ENCODE measurements at regions not wholly inside any gene's neighbourhood (a gene's known extent, or its start where the extent isn't known, plus 50 kb on each side); places are given as distances from the start of the nearest gene placed in this dataset.

- H3K36me3 ChIP-seq: no peaks in the 10 kb centered on the region
- WGBS, 5 donors: 55 to 73% (median 64%) methylated on average over 3 of the region's 3 CpGs
- H3K4me1 ChIP-seq: peaks cover 0 to 11% (median 3%) of the 10 kb centered on the region in 4 donors
- H3K4me3 ChIP-seq: no peak overlapping the region
- no peak for DNase-seq
- H3K27me3 ChIP-seq: no peaks in the 10 kb centered on the region
- H3K27ac ChIP-seq: no peak overlapping the region
- intact Hi-C loops (cut with DNase I; ENCODE audit: low total_unique reads): no loop called here
- no peaks in the 10 kb centered on the region for H3K9me3 ChIP-seq
- TF ChIP-seq POLR2A (IDR thresholded peaks at IDR 0.05) (no peak), CTCF (IDR thresholded peaks at IDR 0.05) (no peak)
These were observed 89.8 kb upstream of the ITGA4 start for GRCh38 chr2:181367411-181367810.

- Histone ChIP-seq H3K4me1 (peaks cover 0 to 16% (median 7%) of the 10 kb centered on the region in 4 donors), H3K9me3 (no peaks in the 10 kb centered on the region), H3K4me3 (no peak overlapping the region), H3K36me3 (no peaks in the 10 kb centered on the region), H3K27ac (no peak overlapping the region), H3K27me3 (no peaks in the 10 kb centered on the region)
- 68 to 80% (median 79%) methylated on average over 2 of the region's 2 CpGs for WGBS, 5 donors
- DNase-seq: no peak
- intact Hi-C loops (cut with DNase I; ENCODE audit: low total_unique reads): no loop called here
- TF ChIP-seq CTCF (IDR thresholded peaks at IDR 0.05) (no peak), POLR2AphosphoS5 (IDR thresholded peaks at IDR 0.05) (no peak), POLR2A (IDR thresholded peaks at IDR 0.05) (no peak)
These were observed 89.2 kb upstream of the ITGA4 start for GRCh38 chr2:181367906-181368435.

GRCh38 chr2:181370126-181370525 lies 87.1 kb upstream of the ITGA4 start:
- H3K27me3 ChIP-seq: no peaks in the 10 kb centered on the region
- H3K27ac ChIP-seq: no peak overlapping the region
- H3K4me3 ChIP-seq: no peak overlapping the region
- H3K36me3 ChIP-seq: no peaks in the 10 kb centered on the region
- WGBS, 5 donors: 61 to 94% (median 80%) methylated on average over 3 of the region's 3 CpGs
- no peaks in the 10 kb centered on the region for H3K9me3 ChIP-seq
- intact Hi-C loops (cut with DNase I; ENCODE audit: low total_unique reads): no loop called here
- TF ChIP-seq CTCF (IDR thresholded peaks at IDR 0.05) (no peak), EP300 (IDR thresholded peaks at IDR 0.05) (no peak), POLR2A (IDR thresholded peaks at IDR 0.05) (no peak), POLR2AphosphoS5 (IDR thresholded peaks at IDR 0.05) (no peak)
- peaks cover 0 to 16% (median 11%) of the 10 kb centered on the region in 4 donors for H3K4me1 ChIP-seq
- no peak for DNase-seq

GRCh38 chr2:181371195-181371594 lies 86.0 kb upstream of the ITGA4 start:
- WGBS, 5 donors: 77 to 91% (median 81%) methylated on average over 2 of the region's 2 CpGs
- Histone ChIP-seq H3K27me3 (no peaks in the 10 kb centered on the region), H3K27ac (no peak overlapping the region), H3K4me3 (no peak overlapping the region), H3K9me3 (no peaks in the 10 kb centered on the region), H3K4me1 (peaks cover 0 to 16% (median 11%) of the 10 kb centered on the region in 4 donors), H3K36me3 (no peaks in the 10 kb centered on the region)
- TF ChIP-seq CTCF (IDR thresholded peaks at IDR 0.05): no peak
- TF ChIP-seq EP300 (IDR thresholded peaks at IDR 0.05): no peak
- no peak for TF ChIP-seq POLR2A (IDR thresholded peaks at IDR 0.05)
- TF ChIP-seq POLR2AphosphoS5 (IDR thresholded peaks at IDR 0.05): no peak
- intact Hi-C loops (cut with DNase I; ENCODE audit: low total_unique reads): no loop called here
- no peak for DNase-seq

All from stomach (tissue), 8 donors.